Osteocyte (in vitro differentiated cells): ENCODE measurements at regions not wholly inside any gene's neighbourhood (a gene's known extent, or its start where the extent isn't known, plus 50 kb on each side); places are given as distances from the start of the nearest gene placed in this dataset.

Source experiments
- DNase-seq: peaks from one replicate; pipeline ENCODE4 v3.0.0; 2021; ENCODE audit warnings: mixed read lengths; ENCODE audit not compliant: unreplicated experiment; ENCODE audit errors: extremely low spot score
- H3K27ac Mint-ChIP-seq: one replicate; pipeline ENCODE4 v1.8.0; 2021; ENCODE audit warnings: mild to moderate bottlenecking, mixed read lengths; ENCODE audit not compliant: unreplicated experiment
- H3K27me3 Mint-ChIP-seq: one replicate; pipeline ENCODE4 v1.8.0; 2021; ENCODE audit warnings: mixed read lengths; ENCODE audit not compliant: unreplicated experiment
- H3K36me3 Mint-ChIP-seq: one replicate; pipeline ENCODE4 v1.8.0; 2021; ENCODE audit warnings: mixed read lengths; ENCODE audit not compliant: unreplicated experiment
- H3K4me1 Mint-ChIP-seq: one replicate; pipeline ENCODE4 v1.8.0; 2021; ENCODE audit warnings: mixed read lengths; ENCODE audit not compliant: unreplicated experiment
- H3K4me3 Mint-ChIP-seq: one replicate; pipeline ENCODE4 v1.8.0; 2021; ENCODE audit warnings: mild to moderate bottlenecking, moderate library complexity, mixed read lengths; ENCODE audit not compliant: unreplicated experiment
- H3K9me3 Mint-ChIP-seq: one replicate; pipeline ENCODE4 v1.8.0; 2021; ENCODE audit warnings: mixed read lengths; ENCODE audit not compliant: unreplicated experiment
- CTCF ChIP-seq: fragments of 200-600 bp; sonication (generic); IDR thresholded peaks from 2 replicates; pipeline ENCODE4 v1.5.0; 2021; ENCODE audit warnings: antibody characterized with exemption, mild to moderate bottlenecking, moderate library complexity

DNA sequence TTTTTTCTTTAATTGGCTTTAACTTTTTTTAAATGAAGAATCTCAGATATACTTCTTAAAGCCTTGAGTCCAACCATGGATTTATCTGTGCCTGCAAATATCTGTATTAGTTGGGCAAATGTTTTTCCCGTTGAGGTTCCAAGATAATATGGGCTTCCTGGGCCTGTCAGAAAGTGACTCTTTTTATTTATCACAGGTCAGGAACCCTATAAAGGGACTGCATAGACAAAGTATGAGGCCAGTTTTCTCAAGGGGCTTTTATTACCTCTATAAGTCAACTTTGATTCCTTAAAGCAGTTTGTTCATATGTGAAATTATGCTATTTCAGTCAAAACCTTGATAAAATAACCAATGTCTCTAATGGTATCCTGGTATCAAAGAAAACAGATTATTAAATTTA lies 80.2 kb upstream of the BMP2K start:
- Mint-ChIP-seq H3K27me3 (no peaks in the 10 kb centered on the region), H3K36me3 (no peaks in the 10 kb centered on the region), H3K4me3 (no peak overlapping the region), H3K4me1 (no peaks in the 10 kb centered on the region), H3K9me3 (no peaks in the 10 kb centered on the region), H3K27ac (no peak overlapping the region)
- DNase-seq: no peak
- TF ChIP-seq CTCF: no peak

- H3K27me3 Mint-ChIP-seq: no peaks in the 10 kb centered on the region
- no peak for DNase-seq
- H3K27ac Mint-ChIP-seq: no peak overlapping the region
- H3K9me3 Mint-ChIP-seq: peaks cover 15% of the 10 kb centered on the region
- H3K36me3 Mint-ChIP-seq: no peaks in the 10 kb centered on the region
- H3K4me1 Mint-ChIP-seq: peaks cover 6% of the 10 kb centered on the region
- no peak overlapping the region for H3K4me3 Mint-ChIP-seq
- no peak for TF ChIP-seq CTCF
Measured at GRCh38 chr4:78703079-78703478, 73.1 kb upstream of the BMP2K start.

GRCh38 chr4:78704317-78704716 lies 71.8 kb upstream of the BMP2K start:
- DNase-seq: no peak
- no peak overlapping the region for H3K27ac Mint-ChIP-seq
- no peak for TF ChIP-seq CTCF
- H3K4me1 Mint-ChIP-seq: peaks cover 6% of the 10 kb centered on the region
- H3K9me3 Mint-ChIP-seq: peaks cover 15% of the 10 kb centered on the region
- H3K27me3 Mint-ChIP-seq: no peaks in the 10 kb centered on the region
- no peak overlapping the region for H3K4me3 Mint-ChIP-seq
- no peaks in the 10 kb centered on the region for H3K36me3 Mint-ChIP-seq

GRCh38 chr4:78704981-78705683 lies 71.0 kb upstream of the BMP2K start:
- DNase-seq: no peak
- no peaks in the 10 kb centered on the region for H3K27me3 Mint-ChIP-seq
- peaks cover 15% of the 10 kb centered on the region for H3K9me3 Mint-ChIP-seq
- peaks cover 6% of the 10 kb centered on the region for H3K4me1 Mint-ChIP-seq
- H3K36me3 Mint-ChIP-seq: no peaks in the 10 kb centered on the region
- no peak overlapping the region for H3K27ac Mint-ChIP-seq
- no peak for TF ChIP-seq CTCF
- H3K4me3 Mint-ChIP-seq: no peak overlapping the region

- H3K4me1 Mint-ChIP-seq: peaks cover 6% of the 10 kb centered on the region
- peaks cover 15% of the 10 kb centered on the region for H3K9me3 Mint-ChIP-seq
- H3K4me3 Mint-ChIP-seq: no peak overlapping the region
- no peak for DNase-seq
- H3K36me3 Mint-ChIP-seq: no peaks in the 10 kb centered on the region
- H3K27ac Mint-ChIP-seq: no peak overlapping the region
- TF ChIP-seq CTCF: no peak
- H3K27me3 Mint-ChIP-seq: no peaks in the 10 kb centered on the region
Measured at GRCh38 chr4:78706302-78706701, 69.8 kb upstream of the BMP2K start.
